ENCODE measurements at regions not wholly inside any gene's neighbourhood (a gene's known extent, or its start where the extent isn't known, plus 50 kb on each side); places are given as distances from the start of the nearest gene placed in this dataset.
"Not testable (repeated sequence)": the region's sequence is repeated elsewhere in the genome, so short reads cannot be mapped to it uniquely, and the experiment has no call there.

DNA sequence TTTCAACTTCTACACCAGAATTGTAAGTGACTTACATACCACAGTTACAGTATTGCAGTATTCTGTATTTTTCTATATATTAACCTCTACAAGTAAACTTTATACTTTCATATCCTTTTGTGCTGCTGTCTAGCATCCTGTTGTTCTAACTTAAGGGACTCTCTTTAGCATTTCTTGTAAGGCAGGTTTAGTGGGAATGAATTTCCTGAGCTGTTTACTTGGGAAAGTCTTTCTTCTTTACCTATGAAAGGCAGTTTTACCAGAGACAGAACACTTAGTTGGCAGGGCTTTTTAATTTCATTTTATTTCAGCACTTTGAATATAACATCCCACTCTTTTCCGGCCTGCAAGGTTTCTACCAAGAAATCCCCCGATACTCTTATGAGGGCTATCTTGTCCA lies 75.8 kb upstream of the WAC start:
- no peaks in the 10 kb centered on the region for H3K4me1 ChIP-seq (ENCODE audit: insufficient read depth, low read length)
- ChIA-PET CTCF (ENCODE audit: low intra/inter-chr PET ratio, low total read pairs) (no interaction called here), POLR2A (no interaction called here)
- H3K4me2 ChIP-seq (ENCODE audit: low read depth, low read length): no peak overlapping the region
- no peaks in the 10 kb centered on the region for H3K9me3 ChIP-seq (ENCODE audit: low read length)
- in situ Hi-C loops (cut with HindIII; ENCODE audit: extremely low pct_ligation_motif_present, low pct_unique_long_range_greater_than_20kb) (no loop called here), intact Hi-C loops (cut with micrococcal nuclease; ENCODE audit: unreplicated experiment) (no loop called here)
- H3K79me2 ChIP-seq (ENCODE audit: insufficient read depth, low read length): no peaks in the 10 kb centered on the region
- ATAC-seq (no peak), FAIRE-seq (no peak), DNase-seq (ENCODE audit: low spot score) (no peak)
- H3K4me3 ChIP-seq (replicated peaks in 1 of 3; ENCODE audit: insufficient read depth in 1 of 3, low read depth in 2 of 3, low read length in 3 of 3): no peak overlapping the region
- no peaks in the 10 kb centered on the region for H3K36me3 ChIP-seq (replicated peaks in 1 of 2; ENCODE audit: control insufficient read depth in 1 of 2, insufficient read depth in 2 of 2, low read length in 2 of 2)
- no peak overlapping the region for H2AFZ ChIP-seq (ENCODE audit: low read length)
- H3K9ac ChIP-seq (ENCODE audit: insufficient read depth, low read depth, low read length): no peak overlapping the region
- H3K27me3 ChIP-seq (ENCODE audit: control insufficient read depth in 1 of 2, insufficient read depth in 2 of 2, low read length in 2 of 2): no peaks in the 10 kb centered on the region; a peak in 1 of 5 replicates
- no peaks in the 10 kb centered on the region for H4K20me1 ChIP-seq (ENCODE audit: insufficient read depth, low read length)
- 67% methylated on average over 2 of the region's 2 CpGs for WGBS (ENCODE audit: low lambda C conversion rate)
- BruUV-seq (replicated peaks): no TSS peak
- H3K27ac ChIP-seq (ENCODE audit: extremely low read length, insufficient read depth, low read length): no peak overlapping the region
- TF ChIP-seq FOXK1 (CRISPR knock-in tag; IDR thresholded peaks at IDR 0.05; ENCODE audit: borderline replicate concordance, low read depth) (no peak), NFKBIZ (CRISPR knock-in tag; IDR thresholded peaks at IDR 0.05) (no peak)

DNA sequence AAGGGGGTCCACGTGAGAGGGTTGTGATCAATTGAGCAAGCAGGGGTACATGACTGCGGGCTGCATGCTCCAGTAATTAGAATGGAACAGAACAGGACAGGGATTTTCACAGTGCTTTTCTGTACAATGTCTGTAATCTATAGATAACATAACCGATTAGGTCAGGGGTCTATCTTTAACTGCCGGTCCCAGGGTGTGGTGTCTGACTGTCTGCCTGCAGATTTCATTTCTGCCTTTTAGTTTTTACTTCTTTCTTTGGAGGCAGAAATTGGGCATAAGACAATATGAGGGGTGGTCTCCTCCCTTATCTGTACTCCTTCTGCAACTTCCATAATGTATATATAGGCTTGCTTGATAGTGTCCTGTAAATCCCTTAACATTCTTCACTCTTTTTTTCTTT lies 75.0 kb upstream of the WAC start:
- intact Hi-C loops (cut with micrococcal nuclease; ENCODE audit: unreplicated experiment); H3K27me3 ChIP-seq (ENCODE audit: control insufficient read depth in 1 of 2, insufficient read depth in 2 of 2, low read length in 2 of 2); FAIRE-seq; H3K4me3 ChIP-seq (replicated peaks in 1 of 3; ENCODE audit: insufficient read depth in 1 of 3, low read depth in 2 of 3, low read length in 3 of 3); BruUV-seq (replicated peaks); H3K36me3 ChIP-seq (replicated peaks in 1 of 2; ENCODE audit: control insufficient read depth in 1 of 2, insufficient read depth in 2 of 2, low read length in 2 of 2); H2AFZ ChIP-seq (ENCODE audit: low read length); CTCF ChIA-PET (ENCODE audit: low intra/inter-chr PET ratio, low total read pairs); H3K9ac ChIP-seq (ENCODE audit: insufficient read depth, low read depth, low read length); H3K9me3 ChIP-seq (ENCODE audit: low read length); H3K4me1 ChIP-seq (ENCODE audit: insufficient read depth, low read length); in situ Hi-C loops (cut with HindIII; ENCODE audit: extremely low pct_ligation_motif_present, low pct_unique_long_range_greater_than_20kb); DNase-seq (ENCODE audit: low spot score); H3K79me2 ChIP-seq (ENCODE audit: insufficient read depth, low read length); H3K4me2 ChIP-seq (ENCODE audit: low read depth, low read length); ATAC-seq; H3K27ac ChIP-seq (ENCODE audit: extremely low read length, insufficient read depth, low read length); H4K20me1 ChIP-seq (ENCODE audit: insufficient read depth, low read length); POLR2A ChIA-PET: not testable (repeated sequence)
- WGBS (ENCODE audit: low lambda C conversion rate): 4% methylated on average over 4 of the region's 4 CpGs

Data from HepG2 (cell line).